ENCODE measurements at regions not wholly inside any gene's neighbourhood (a gene's known extent, or its start where the extent isn't known, plus 50 kb on each side); places are given as distances from the start of the nearest gene placed in this dataset.

GRCh38 chr6:90941885-90942284, 355.0 kb upstream of the MAP3K7 start:
- H3F3A ChIP-seq (ENCODE audit: low read length, unreplicated experiment): no peaks in the 10 kb centered on the region
- POLR2A ChIA-PET (ENCODE audit: unreplicated experiment): no interaction called here
- no peak overlapping the region for H3K4me2 ChIP-seq (ENCODE audit: low read length)
- peaks cover 9% of the 10 kb centered on the region; the same call in 1 of the 2 replicates for H3K27me3 ChIP-seq (ENCODE audit: low read length)
- BruUV-seq (replicated peaks): no TSS peak
- H3K27ac ChIP-seq (ENCODE audit: low read length): no peak overlapping the region
- H2AFZ ChIP-seq (ENCODE audit: low read length): no peak overlapping the region
- no peaks in the 10 kb centered on the region for H3K4me1 ChIP-seq (ENCODE audit: insufficient read depth, low read length)
- H3K4me3 ChIP-seq (ENCODE audit: low read length): no peak overlapping the region
- intact Hi-C loops (cut with micrococcal nuclease): no loop called here
- no peaks in the 10 kb centered on the region for H3K79me2 ChIP-seq (ENCODE audit: low read length)
- H3K9me2 ChIP-seq (replicated peaks; ENCODE audit: low read length): no peaks in the 10 kb centered on the region
- CTCF ChIA-PET: no interaction called here
- no peak overlapping the region for H3K9ac ChIP-seq (ENCODE audit: low read length)
- no peaks in the 10 kb centered on the region for H4K20me1 ChIP-seq (ENCODE audit: low read length)
- H3K9me3 ChIP-seq (ENCODE audit: low read length): no peaks in the 10 kb centered on the region
- H3K36me3 ChIP-seq (ENCODE audit: low read depth, low read length): no peaks in the 10 kb centered on the region
- ATAC-seq: no peak
- no peak for DNase-seq
- TF ChIP-seq CTCF (conservative IDR thresholded peaks at IDR 0.05; ENCODE audit: low read depth, low read length): no peak
- TF ChIP-seq EZH2phosphoT487 (IDR thresholded peaks at IDR 0.05; ENCODE audit: borderline replicate concordance, low read length): no peak
- TF ChIP-seq EZH2 (IDR thresholded peaks at IDR 0.05; ENCODE audit: low read length, unreplicated experiment): no peak

- Histone ChIP-seq H4K20me1 (ENCODE audit: low read length) (no peaks in the 10 kb centered on the region), H3K79me2 (ENCODE audit: low read length) (no peaks in the 10 kb centered on the region), H3K36me3 (ENCODE audit: low read depth, low read length) (no peaks in the 10 kb centered on the region), H3F3A (ENCODE audit: low read length, unreplicated experiment) (no peaks in the 10 kb centered on the region), H3K9me2 (replicated peaks; ENCODE audit: low read length) (no peaks in the 10 kb centered on the region), H3K4me1 (ENCODE audit: insufficient read depth, low read length) (no peaks in the 10 kb centered on the region), H3K27ac (ENCODE audit: low read length) (no peak overlapping the region), H3K27me3 (ENCODE audit: low read length) (peaks cover 16% of the 10 kb centered on the region), H3K4me3 (ENCODE audit: low read length) (no peak overlapping the region), H2AFZ (ENCODE audit: low read length) (no peak overlapping the region), H3K4me2 (ENCODE audit: low read length) (0 out of 2 replicates have a peak overlapping the region, but pooled peaks have one; percentile 34), H3K9ac (ENCODE audit: low read length) (no peak overlapping the region), H3K9me3 (ENCODE audit: low read length) (no peaks in the 10 kb centered on the region)
- TF ChIP-seq EZH2 (IDR thresholded peaks at IDR 0.05; ENCODE audit: low read length, unreplicated experiment) (no peak), CTCF (conservative IDR thresholded peaks at IDR 0.05; ENCODE audit: low read depth, low read length) (peak; percentile 66), EZH2phosphoT487 (IDR thresholded peaks at IDR 0.05; ENCODE audit: borderline replicate concordance, low read length) (no peak)
- intact Hi-C loops (cut with micrococcal nuclease): no loop called here
- POLR2A ChIA-PET (ENCODE audit: unreplicated experiment): no interaction called here
- ATAC-seq (peak; percentile 61), DNase-seq (peak; percentile 64)
- BruUV-seq (replicated peaks): no TSS peak
- CTCF ChIA-PET: no interaction called here
These were observed 354.1 kb upstream of the MAP3K7 start for GRCh38 chr6:90940812-90941481.

- Histone ChIP-seq H3F3A (ENCODE audit: low read length, unreplicated experiment) (no peaks in the 10 kb centered on the region), H2AFZ (ENCODE audit: low read length) (no peak overlapping the region), H3K9me2 (replicated peaks; ENCODE audit: low read length) (no peaks in the 10 kb centered on the region), H3K9me3 (ENCODE audit: low read length) (no peaks in the 10 kb centered on the region), H3K36me3 (ENCODE audit: low read depth, low read length) (no peaks in the 10 kb centered on the region), H3K4me3 (ENCODE audit: low read length) (no peak overlapping the region), H3K4me2 (ENCODE audit: low read length) (no peak overlapping the region), H4K20me1 (ENCODE audit: low read length) (no peaks in the 10 kb centered on the region), H3K9ac (ENCODE audit: low read length) (no peak overlapping the region), H3K27ac (ENCODE audit: low read length) (no peak overlapping the region), H3K79me2 (ENCODE audit: low read length) (no peaks in the 10 kb centered on the region), H3K27me3 (ENCODE audit: low read length) (peaks cover 26% of the 10 kb centered on the region), H3K4me1 (ENCODE audit: insufficient read depth, low read length) (no peaks in the 10 kb centered on the region)
- ChIA-PET POLR2A (ENCODE audit: unreplicated experiment) (no interaction called here), CTCF (no interaction called here)
- ATAC-seq: no peak
- TF ChIP-seq EZH2 (IDR thresholded peaks at IDR 0.05; ENCODE audit: low read length, unreplicated experiment) (no peak), EZH2phosphoT487 (IDR thresholded peaks at IDR 0.05; ENCODE audit: borderline replicate concordance, low read length) (no peak), CTCF (conservative IDR thresholded peaks at IDR 0.05; ENCODE audit: low read depth, low read length) (no peak)
- no peak for DNase-seq
- intact Hi-C loops (cut with micrococcal nuclease): no loop called here
- no TSS peak for BruUV-seq (replicated peaks)
These were observed 353.0 kb upstream of the MAP3K7 start for GRCh38 chr6:90939906-90940305.

All from PC-3 (cell line).